ENCODE measurements at regions not wholly inside any gene's neighbourhood (a gene's known extent, or its start where the extent isn't known, plus 50 kb on each side); places are given as distances from the start of the nearest gene placed in this dataset.
"Not testable (repeated sequence)": the region's sequence is repeated elsewhere in the genome, so short reads cannot be mapped to it uniquely, and the experiment has no call there.

DNA sequence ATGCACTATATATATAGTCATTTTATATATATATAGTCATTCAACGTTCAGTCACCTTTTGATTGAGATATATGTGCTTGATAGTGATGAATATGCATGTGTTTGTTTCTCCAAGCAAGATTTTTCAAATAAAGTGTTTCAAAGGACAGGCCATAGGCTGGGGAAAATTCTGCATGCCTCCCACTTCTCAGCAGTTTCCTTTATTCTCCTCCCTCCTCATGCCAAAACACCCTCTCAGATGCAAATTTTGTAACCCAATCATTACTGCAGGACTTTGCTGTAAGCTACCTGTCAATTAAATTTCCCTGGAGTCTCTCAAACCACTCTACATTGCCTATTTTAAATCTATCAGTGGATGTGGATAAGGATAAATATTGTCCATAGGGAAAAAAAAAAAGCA, 65.6 kb upstream of the SLC39A8 start:
- TF ChIP-seq ZBTB7A (IDR thresholded peaks at IDR 0.05; ENCODE audit: borderline replicate concordance, control insufficient read depth, low read depth, low read length); KDM5B (IDR thresholded peaks at IDR 0.05; ENCODE audit: insufficient replicate concordance, low read depth, low read length); THAP12 (CRISPR knock-in tag; IDR thresholded peaks at IDR 0.05); FOXK2 (conservative IDR thresholded peaks at IDR 0.05 in 1 of 2, IDR thresholded peaks at IDR 0.05 in 1 of 2; ENCODE audit: low read depth in 2 of 2); CHD1 (IDR thresholded peaks at IDR 0.05; ENCODE audit: low read length); BRCA1 (IDR thresholded peaks at IDR 0.05); BRCA1 (CRISPR knock-in tag; IDR thresholded peaks at IDR 0.05); CTCF (IDR thresholded peaks at IDR 0.05 in 2 of 3, conservative IDR thresholded peaks at IDR 0.05 in 1 of 3; ENCODE audit: insufficient read depth in 2 of 3, low read depth in 1 of 3, low read length in 3 of 3); ELK3 (CRISPR knock-in tag; IDR thresholded peaks at IDR 0.05); EP300 (IDR thresholded peaks at IDR 0.05; ENCODE audit: low read length); ZNF780A (CRISPR knock-in tag; IDR thresholded peaks at IDR 0.05); SMARCA5 (IDR thresholded peaks at IDR 0.05): not testable (repeated sequence)

Measured in K562 (cell line).